HG03097 (cell line): ENCODE measurements at regions not wholly inside any gene's neighbourhood (a gene's known extent, or its start where the extent isn't known, plus 50 kb on each side); places are given as distances from the start of the nearest gene placed in this dataset.

ENCODE experiments used
- ATAC-seq: cut with Tn5 transposase; IDR thresholded peaks from one replicate; pipeline ENCODE4 v1.9.1; 2021; ENCODE audit not compliant: unreplicated experiment, low FRiP score

DNA sequence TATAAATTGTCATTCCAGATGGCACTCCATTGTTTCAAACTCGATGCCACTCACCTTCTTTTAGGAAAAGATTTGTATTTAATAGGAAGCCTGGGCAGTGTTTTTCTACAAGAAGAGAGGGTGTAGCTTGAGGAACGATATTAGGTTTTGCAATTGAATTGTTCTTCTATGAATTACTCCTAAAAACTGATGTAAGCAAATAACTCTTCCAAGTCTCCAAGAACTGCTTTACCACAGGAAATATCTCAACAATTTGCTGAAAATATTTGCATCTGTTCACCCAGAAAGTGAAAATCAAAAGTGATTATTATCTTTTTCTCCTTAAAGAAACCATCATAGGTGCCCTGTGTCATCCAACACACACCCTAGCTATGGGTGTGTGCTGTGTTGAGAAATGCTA is 261.3 kb upstream of the MEOX2 start:
- no peak for ATAC-seq

DNA sequence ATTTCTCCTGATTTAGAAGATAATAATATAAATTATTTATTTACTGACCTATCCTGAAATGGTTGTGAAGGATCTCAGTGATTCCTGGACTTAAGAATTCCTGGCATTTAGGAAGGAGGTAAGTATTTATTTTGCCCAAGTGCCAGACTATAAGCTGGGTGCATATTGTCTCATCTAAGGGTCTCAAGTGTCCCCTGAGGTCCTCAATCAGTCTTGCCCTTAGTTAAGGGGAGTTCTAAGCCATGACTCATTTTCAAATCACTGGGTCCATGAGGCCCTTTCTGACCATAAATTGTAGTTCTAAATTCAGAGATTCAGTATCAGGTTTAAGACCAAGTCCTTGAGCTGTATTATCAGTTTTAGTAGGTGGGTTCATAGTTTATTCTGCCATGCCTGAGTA is 251.6 kb upstream of the MEOX2 start:
- no peak for ATAC-seq

DNA sequence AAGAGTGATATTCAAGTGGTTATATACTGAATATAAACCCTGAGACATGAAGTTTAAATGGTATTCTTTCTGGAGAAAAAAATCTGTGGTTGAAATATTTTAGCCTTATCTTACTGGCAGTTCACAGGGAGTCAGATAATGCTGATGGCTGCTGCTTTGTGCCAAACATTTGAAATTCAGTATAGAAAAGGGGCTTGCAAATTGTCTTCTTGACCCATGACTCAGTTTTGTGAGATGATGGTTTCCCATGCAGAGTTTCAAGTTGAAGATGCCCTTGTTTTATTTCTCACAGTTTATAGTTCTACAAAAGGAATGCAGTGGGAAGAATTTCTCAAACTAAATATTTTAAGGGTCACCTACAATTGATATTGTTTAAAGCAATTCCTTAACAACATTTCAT is 251.1 kb upstream of the MEOX2 start:
- ATAC-seq = no peak

DNA sequence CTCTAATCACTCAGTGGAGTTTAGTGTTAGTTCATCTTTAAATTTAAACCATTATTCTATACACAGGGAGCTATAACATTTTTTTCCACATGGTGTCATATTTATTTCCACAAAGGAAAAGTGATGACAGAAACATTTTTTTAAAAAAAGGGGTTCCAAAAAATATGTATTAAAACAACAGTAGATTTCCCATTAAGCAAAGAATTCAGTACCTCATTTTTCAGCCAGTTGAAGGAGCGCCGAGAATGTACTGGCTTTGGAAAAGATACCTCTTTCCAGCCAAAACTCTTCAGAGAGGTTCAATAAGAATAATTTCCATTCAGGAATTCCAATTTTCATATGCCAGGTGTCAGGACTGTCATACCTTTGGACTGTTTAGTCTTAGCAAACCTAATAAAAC is 250.5 kb upstream of the MEOX2 start:
- ATAC-seq = no peak

DNA sequence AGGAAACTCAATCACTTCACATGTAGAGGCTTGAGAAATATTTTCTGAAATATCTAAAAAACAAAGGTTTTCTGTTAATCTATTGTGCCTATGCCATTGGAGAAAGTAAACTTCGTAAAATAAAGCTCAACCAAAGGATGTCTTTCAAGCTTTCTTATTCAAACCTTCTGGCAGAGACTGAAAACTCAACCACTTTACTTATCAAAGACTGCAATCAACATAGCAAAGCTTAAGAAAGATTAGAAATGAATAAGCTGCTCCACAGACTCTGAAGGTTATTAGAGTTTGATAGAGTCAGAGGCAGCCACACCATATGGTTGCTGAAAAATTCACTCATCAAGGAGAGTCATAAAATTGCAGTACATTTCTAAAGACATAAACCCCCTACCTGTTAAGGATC is 245.8 kb upstream of the MEOX2 start:
- ATAC-seq = no peak

- ATAC-seq = no peak
Observed at GRCh38 chr7:15929411-15929810, 242.9 kb upstream of the MEOX2 start.

DNA sequence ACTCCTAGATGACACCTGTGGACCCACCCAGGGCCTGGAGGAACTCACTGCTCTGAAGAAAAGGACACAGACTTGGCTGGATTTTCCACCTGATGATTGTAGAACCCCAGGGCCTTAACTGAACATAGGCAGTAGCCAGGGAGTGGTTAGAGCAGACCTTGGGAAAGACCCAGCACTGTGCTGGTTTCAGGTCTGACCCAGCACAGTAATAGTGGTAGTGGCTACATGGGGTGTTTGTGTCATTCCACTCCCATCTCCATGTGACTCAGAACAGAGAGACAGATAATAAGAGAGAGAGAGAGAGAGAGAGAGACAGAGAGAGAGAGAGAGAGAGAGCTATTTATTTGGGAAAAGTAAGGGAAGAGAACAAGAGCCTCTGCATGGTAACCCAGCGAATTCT is 239.1 kb upstream of the MEOX2 start:
- no peak for ATAC-seq

GRCh38 chr7:15924910-15925309 is 238.4 kb upstream of the MEOX2 start:
- ATAC-seq = no peak

DNA sequence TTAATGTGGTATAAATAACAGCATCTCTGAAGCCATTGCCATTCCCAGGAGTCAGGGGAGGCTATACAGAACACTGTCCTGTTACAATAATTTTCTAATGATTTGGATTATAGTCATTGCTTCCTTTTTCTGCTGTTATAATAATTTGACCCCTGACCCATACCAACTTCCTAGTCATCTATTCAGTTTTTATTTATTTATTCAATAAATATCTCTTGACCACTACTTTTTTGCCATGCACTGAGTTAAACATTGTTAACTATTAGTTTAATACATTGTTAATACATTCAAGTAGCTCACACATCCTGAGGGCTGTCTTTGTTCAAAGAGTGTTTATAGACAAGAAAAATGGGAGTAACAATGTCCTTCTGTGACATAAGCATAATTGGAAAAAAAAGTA is 235.5 kb upstream of the MEOX2 start:
- ATAC-seq = no peak

DNA sequence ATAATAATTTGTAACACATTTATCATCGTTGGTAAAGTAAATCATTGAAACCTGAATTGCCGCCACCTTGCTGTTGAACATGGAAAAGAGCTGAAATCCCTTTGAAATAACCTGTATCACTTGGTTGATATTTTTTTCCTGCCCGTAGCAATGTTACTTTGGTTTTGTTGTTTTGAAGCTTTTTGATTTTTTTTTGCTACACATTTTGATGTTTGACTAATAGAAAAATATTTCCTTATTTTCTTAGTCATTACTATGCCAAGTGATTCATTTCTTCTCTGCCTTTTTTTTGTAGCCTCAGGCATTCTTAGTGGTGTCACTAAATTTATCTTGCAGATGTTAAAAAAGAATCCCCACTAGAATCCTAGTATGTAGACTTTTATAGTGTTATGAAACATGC is 235.1 kb upstream of the MEOX2 start:
- no peak for ATAC-seq

GRCh38 chr7:15920953-15921352 is 234.5 kb upstream of the MEOX2 start:
- no peak for ATAC-seq

DNA sequence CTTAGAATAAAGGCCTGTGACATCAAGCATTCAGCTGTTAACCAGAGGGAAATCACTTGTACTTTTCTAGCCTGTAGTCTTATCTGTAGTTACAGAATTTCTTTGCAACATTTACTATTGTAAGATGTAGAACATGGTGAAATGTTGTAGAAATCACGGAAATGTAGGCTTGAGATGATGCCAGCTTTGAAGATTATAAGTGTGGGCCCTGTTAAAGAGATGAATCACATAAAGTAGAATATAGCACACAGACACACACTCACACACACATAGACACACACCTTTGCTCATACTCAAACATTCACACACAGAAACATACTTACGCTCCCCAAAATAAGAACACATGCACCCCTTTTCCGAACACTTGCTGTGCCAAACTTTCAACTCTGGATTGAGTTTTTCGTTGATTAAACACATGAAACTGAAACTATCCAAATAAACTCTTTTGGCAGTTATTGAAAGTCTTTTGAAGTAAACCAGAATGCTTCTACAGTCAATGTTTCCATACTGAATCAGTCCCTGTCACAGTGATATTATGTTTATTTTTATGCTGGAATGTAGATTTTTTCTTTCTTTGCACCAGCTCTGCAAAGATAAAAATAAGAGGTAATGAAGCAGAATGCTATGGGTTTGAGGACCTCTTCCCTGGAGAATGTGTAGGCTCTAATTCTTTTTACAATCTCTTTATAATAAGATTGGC is 230.3 kb upstream of the MEOX2 start:
- ATAC-seq = no peak

- ATAC-seq = no peak
Observed at GRCh38 chr7:15915686-15916293, 229.3 kb upstream of the MEOX2 start.

GRCh38 chr7:15914611-15915010 is 228.1 kb upstream of the MEOX2 start:
- no peak for ATAC-seq

DNA sequence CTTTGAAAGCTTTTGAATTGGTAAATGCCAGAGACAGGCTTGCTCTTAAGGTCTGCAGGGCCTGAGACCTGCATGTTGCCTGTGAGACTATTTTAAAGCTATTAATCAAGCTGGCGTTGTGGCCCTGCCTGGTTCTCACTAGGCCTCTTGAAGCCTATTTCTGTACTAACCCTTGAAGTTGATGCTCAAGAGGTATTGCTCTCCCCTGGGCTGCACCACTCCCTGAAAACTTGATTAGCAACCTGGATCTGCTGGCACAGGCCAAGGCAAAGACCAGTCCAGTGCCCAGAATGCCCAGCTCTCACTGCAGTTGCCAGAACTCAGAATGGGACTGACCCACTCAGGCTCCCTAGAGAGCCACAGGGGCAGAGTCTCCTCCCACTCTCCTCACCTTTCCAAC is 220.0 kb upstream of the MEOX2 start:
- ATAC-seq = no peak

DNA sequence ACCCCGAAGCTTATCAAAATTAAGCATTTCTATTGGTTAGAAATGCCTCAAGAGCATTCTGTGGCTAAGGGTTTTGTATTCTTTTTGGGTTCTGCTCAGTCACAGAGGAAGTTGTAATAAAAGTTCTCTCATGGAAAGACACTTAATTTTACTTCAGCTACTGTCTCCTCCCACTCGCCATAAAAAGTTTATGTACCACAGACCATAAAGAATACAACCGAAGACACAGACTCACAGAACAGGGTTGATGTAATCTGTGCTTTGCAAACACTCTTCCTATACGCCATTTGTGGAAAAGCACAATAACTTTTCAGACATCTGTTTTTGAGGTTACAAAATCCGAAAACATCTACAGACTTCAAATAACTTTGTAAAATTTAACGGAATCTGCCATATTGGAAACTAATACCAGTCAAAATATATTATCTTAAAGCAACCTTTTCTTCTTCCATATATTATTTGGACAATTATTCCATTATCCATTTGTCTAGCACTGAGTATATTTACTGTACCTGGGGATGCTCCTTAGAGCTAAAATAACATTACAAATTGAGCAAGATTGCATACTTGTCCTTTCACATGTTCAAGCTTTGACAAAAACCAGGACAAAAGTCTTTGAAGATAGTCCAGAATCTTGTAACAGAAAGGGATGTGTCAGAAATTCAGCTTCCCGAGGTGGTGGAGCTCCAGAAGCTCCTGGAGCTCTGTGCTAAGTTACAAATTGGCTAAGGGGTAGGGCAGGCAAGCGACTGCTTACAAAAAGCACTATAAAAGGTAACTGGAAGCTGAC is 219.0 kb upstream of the MEOX2 start:
- no peak for ATAC-seq

GRCh38 chr7:15891151-15891881 is 204.8 kb upstream of the MEOX2 start:
- ATAC-seq = no peak

GRCh38 chr7:15889507-15889906 is 203.0 kb upstream of the MEOX2 start:
- ATAC-seq = no peak

DNA sequence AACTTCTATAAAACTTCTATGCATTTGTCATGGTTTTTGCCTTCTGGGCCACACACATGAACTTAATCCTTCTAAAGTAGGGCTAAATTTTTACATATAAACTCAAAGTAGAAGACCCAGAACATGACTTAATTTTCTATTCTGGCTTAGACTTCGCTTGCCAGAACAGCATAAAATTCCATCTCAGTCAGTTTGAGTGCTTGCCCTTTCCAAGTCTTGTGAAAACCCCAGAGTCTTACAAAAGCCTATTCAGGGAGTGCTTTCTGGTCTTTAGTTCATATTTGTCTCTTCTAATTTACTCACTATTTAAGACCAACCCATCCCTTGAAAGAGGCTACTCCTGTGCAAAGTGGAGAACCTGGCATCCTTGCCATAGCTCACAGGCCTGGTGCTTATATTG is 201.6 kb upstream of the MEOX2 start:
- no peak for ATAC-seq

DNA sequence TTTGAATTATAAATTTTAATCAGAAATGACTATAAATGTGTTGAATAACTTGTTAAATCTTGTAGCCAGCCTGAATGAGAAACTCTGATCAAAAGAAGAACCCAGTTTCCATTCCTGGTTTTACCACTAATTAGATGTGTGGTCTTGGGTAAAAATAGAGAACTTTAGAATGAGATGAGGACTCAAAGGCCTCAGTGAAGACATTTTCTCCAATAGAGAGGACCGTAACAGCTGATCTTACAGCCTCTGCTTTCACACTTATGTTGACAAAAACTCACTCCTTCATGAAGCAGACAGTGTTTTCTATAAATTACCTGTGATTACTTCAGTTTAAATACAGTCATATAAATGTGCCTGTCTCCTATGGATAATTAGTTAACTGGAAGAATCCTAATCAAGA is 200.1 kb upstream of the MEOX2 start:
- ATAC-seq = no peak

GRCh38 chr7:15885678-15886077 is 199.2 kb upstream of the MEOX2 start:
- ATAC-seq = no peak
